ENCODE measurements at regions not wholly inside any gene's neighbourhood (a gene's known extent, or its start where the extent isn't known, plus 50 kb on each side); places are given as distances from the start of the nearest gene placed in this dataset.
A peak's percentile ranks its signal among the peaks of the same experiment; 100 is the strongest.

DNA sequence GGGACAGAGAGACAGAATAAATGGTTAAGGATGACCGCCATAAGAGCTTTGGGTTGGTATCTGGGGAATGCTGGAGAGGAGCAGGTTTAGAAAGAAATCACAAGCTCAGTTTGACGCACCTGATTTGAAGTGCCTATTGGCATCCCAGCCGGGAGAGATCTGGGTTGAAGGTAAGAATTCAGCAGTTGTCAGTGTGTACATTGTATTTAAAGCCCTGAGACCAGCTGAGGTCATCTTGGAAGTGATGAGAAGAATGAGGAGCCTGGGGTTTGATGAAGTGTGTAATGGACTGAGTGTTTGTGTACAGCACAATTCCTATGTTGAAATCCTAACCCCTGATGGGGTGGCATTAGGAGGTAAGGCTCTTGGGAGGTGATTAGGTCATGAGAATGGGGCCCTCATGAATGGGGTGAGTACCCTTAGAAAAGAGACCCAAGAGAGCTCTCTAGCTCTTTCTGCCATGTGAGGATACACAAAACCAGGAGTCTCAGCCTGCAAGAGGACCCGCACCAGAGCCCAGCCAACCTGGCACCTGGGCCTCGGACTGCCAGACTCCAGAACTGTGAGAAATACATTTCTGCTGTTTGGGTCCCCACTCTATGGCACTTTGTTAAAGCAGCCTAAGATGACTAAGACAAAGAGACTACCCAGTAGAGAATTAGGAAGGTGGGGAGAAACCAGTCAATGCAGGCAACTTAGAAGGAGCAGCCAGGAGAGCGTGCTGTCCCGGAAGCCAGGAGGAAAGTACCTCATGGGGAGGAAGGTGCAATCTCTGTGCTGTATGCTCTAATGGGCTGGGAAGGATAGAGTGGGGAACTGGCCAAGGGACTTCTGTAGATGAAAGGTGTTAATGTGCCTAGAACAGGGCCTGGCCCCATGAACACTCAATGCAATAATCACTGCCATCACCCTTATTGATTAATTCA, 133.7 kb upstream of the SLC24A3 start:
- peak; percentile 39 for DNase-seq

DNA sequence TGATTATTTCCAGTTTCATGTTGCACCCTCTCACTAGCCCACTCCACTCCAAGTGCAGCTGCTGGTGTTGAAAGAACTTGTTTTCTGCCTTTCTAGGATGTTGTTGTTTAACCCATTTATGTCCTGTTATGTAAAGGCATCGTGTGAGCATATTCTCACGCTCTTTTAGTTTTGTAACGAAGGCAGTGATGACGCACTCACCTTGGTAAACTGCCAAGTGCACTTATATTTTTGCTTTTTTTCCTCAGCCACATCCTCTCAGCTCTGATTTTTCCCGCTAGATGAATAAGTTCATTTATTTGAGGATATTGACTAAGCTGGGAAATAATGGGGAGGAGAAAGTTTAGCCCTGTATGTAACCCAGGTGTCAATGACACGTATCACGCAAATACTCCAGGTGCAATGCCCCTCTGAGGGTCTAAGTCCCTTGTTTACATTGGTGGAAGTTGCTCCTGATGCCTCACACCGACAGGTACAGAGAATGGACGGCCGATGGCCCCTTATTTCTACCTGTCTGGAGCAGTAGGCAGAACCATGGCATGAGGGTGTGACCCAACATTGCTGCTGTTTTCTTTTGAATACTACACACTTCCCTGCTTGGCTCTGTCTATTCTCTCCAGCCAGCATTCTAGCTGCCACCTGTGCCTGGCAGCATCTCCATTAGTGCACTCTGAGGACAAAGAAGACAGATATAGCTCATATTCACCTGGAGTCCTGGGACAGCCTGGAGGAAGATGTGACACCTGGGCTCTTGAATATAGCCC, 132.7 kb upstream of the SLC24A3 start:
- DNase-seq: peak; percentile 69

DNA sequence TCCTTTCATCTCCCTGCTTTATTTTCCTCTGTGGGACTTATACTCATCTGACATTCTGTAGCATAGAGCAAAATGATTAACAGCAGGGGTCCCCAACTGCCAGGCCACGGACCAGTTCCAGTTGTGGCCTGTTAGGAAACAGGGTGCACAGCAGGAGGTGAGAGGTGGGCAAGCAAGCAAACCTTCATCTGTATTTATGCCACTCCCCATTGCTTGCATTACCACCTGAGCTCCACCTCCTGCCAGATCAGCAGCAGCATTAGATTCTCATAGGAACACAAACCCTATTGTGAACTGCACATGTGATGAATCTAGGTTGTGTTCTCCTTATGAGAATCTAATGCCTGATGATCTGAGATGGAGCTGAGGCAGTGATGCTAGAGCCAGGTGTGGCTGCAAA, 130.5 kb upstream of the SLC24A3 start:
- DNase-seq: no peak

DNA sequence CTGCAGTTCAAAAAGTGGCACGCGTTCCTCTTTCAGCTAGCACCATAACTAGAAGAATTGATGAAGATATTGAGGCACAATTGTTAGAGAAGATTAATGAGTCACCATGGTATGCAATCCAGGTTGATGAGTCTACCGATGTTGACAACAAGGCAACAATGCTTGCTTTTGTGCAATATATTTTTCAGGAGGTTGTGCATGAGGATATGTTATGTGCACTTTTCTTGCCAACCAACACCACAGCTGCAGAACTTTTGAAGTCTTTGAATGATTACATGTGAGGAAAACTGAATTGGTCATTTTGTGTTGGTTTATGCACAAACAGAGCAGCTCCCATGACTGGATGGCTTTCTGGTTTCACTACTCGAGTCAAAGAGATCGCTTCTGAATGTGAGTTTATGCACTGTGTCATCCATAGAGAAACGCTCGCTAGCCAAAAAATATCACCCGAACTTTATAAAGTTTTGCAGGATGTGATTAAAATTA, 129.3 kb upstream of the SLC24A3 start:
- no peak for DNase-seq

DNA sequence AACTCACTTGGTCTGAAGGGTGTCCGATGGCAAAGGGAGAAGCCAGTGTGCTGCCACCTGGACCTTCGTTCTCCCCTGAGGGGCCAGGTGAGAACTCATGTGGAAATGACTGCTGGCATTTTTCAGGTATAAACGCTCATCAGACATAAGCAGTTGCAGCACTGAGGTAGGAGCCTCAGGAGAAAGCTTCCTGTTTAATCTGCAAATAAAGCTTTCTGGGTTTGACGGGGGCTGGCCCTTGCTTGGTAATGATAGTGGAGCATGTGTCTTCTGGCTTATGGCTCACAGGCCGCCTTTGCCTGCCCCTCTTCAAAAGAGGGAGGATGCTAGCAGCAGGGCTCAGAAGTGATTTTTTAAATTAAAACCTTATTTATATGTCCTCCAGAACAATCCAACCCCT, 122.1 kb upstream of the SLC24A3 start:
- no peak for DNase-seq

DNA sequence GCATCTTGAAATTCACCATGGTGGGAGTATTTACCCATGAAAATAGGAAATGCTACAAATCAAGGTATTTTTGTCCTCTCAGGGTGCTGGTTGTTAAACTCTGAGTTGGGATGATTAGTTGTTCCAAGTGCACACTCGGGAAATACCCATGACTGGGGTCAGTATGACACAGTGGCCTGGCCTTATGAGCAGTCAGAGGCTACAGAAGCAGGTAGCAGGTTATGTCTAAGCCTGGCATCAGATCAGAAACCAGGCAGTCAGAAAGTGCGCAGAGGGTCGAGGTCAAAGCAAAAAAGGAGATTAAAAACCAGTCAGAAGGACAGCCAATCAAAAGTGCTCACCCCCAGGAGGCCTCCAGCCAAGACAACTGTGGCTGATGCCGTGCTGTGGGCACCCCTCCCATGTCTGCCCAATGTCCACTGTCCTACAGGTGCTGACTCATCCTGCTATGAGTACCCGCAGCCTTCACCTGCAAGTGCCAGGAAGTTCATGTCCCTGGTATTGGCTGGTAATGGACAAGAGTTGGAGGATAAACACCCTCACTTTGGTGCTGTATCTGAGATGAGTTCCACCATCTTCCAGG, 117.4 kb upstream of the SLC24A3 start:
- peak; percentile 86 for DNase-seq

DNA sequence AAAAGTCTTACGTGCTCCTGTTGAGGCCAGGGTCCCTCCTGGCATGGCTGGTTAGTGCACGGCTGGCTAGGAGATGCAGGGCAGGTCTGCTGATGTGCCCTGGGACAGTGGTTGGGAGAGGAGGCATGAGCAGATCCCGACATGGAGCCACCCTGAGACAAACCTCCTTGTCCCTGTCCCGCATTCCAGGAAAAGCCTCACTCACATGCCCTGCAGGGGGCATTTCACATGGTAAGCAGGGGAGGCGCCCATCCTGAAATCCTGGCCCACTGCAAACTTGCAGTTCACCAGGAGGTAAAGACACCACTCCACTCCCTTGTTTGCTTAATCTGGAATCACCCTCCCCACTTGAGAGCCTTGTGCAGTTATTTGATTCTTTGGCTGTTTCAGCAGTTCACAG, 116.7 kb upstream of the SLC24A3 start:
- DNase-seq: peak; percentile 69

DNA sequence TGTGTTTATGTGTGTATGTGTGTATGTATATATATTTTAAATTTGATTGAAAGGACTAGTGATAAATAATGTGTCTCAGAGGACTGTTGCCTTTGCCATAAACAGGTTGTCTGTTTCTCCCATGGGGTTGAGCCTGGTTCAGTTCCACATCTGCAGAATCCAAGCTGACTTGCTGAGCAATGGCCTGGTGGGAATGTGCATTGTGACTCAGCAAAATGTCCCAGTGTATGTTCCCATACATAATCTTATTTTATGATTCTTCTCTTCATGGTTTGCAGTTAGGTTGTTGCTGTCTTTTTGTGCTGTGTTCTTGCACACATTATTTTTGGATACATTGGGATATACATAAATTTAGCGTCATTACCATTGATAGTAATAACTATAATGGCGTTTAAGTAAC, 115.6 kb upstream of the SLC24A3 start:
- DNase-seq: peak; percentile 44

DNA sequence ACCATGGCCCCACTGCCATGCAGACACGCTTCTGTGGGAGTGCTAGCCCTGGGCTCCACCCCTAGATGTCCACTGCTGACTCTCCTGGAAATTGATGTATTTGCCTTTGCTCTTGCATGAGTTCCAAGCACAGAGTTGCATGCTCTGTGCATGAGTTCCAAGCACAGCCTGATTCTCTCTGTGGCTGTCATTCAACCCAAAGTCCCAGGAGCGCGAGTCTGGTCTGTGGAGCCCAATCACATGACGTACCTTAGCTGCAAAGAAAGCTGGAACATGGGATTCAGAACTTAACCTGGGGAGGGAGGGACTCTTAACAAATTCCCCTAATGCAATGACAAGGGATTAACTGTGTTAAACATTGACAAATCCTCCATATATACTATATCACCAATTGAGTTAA, 114.3 kb upstream of the SLC24A3 start:
- no peak for DNase-seq

DNA sequence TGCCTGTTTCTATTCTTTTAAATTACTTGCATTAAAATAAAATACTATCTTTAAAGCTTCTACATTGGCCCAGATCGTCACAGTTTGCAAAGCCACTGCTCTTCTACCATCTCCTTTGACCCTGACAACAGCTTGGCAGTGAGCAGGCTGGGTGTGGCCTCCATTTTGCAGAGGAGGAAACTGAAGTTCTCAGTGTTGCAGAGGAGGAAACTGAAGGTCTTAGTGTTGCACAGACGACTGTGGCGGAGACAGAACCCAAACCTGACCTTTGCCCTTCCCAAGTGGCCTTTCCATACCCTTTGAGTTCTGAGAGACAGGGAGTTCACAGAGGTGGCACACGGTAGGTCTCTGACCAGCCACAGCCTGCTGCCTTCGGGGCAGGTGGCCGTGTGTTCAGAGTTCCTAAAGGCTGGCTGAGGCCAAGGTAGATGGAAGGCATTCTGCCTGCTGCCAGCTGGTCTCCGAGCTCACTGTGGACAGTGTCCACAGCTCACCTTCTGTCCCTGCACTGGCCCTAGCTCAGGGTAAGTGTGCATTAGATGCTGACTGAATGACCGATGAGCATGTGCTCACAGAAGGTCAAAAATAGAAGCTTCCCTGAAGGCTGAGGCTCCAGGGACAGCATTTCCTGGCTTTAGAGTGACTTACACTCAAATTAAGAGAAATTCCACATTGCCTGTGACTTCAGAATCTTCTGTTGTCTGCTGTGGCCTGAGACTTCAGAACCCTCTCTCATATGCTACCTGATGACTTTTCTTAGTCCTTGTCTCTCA, 113.5 kb upstream of the SLC24A3 start:
- no peak for DNase-seq

DNA sequence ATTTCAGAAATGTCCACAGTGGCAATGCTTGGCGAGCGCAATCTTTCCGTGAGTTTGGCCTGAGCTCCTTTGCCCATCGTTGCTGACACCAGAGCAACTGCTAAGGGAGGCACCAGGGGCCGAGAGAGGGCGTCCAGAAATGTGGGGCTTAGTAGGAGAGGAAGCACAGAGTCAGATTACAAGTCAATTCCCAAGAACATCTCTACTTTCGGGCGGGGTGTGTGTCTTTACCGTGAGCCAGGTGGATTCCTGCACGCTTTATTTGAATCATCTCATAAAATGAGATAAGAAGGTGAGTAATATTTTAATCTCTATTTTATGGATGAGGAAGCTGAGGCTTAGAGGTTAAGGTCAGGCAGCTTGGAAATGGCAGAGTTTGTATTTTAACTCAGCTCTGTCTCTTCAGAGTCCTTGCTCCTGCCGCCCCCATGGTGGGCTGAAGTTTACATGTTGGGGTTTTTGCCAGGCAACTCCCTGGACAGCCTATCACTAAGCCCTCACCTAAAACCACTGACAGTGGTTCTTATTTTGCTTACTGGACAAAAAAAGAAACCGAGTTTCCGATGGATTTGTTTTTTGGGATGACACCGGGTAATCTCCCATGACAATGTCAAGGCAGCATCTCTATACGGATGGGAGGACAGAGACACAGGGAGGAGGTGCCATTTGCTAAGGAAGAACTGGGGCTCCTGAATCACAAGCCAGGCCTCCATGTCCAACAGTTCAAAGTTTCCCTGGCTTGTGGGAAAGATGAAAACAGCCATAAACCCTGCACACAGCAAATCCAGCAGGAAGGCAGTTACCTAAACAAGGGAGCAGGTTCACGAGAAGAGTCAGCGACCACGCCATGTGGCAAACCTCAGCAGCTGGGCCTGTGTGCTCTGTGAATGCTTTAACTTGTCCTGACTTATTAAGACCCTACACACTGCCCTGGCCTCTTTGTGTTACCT, 112.6 kb upstream of the SLC24A3 start:
- no peak for DNase-seq

DNA sequence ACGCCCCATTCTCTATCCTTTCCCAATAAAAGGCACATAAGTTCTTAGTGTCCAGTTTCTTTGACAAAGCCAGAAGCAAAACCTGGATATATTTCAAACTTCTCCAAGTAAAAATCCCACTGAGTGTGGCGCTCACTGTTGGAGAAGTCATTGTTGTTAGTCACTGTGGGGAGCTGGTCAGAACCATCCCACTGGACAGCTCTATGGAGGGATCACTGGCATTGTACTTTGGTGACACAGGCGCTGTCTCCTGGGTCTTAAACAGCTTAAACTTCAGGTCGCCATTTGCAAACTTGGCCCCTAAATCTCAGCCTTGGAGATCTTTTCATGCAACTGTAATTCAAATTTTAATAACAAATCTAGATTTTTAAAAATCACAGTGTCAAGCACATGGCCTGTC, 111.5 kb upstream of the SLC24A3 start:
- no peak for DNase-seq

DNA sequence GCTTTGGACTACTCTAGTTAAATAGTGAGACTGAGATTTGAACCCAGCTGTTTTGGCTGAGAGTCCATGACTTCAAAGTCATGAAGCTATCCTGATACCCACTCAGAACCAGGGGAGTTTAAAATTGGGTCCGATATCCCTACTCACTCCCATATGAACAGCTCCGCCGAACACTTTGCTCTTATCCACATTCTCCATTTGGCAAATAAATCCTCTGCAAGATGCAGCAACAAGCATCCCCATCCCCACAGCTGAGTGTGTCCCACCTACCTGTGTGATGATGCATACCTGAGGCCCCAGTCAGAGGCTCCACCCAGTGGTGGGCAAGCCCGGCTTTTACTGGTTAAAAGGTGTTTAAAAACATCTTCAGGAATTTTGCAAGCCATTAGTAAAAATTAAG, 108.3 kb upstream of the SLC24A3 start:
- DNase-seq: no peak

DNA sequence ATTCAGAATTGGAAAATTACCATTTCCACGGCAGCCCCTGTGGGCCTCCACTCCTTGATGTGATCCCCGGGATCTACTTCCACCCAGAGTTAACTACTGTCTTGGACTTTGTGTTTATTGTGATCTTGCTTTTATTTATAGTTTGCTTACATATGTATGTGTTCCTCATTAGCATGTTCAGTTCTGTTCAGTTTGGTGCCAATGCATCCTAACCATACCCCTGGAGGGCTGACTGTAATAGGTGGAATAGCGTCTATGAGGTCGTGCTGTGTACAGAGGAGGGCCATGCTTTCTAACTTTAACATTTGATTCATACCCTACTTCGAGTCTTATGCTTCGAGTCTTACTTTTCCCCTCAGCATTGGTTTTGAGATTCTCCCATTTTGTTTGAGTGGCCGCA, 104.3 kb upstream of the SLC24A3 start:
- no peak for DNase-seq

DNA sequence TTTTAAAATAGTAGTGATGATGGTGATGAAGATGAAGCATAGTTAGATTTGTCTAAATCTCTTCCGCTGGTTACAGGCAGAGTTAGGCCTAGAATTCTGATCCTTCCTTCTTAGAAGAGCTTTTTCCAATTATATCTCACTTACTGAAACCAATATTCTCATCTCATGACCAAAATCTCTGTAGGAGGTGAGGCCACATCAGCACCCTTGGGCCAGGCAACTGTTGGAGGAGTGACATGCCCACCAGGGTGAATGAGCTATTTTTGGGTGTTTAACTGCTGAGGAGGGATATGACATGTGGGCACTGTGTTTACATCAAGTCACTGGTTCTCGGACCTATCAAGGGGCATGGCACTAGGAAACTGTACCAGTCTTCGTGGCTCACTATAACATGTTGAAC, 102.2 kb upstream of the SLC24A3 start:
- no peak for DNase-seq

DNA sequence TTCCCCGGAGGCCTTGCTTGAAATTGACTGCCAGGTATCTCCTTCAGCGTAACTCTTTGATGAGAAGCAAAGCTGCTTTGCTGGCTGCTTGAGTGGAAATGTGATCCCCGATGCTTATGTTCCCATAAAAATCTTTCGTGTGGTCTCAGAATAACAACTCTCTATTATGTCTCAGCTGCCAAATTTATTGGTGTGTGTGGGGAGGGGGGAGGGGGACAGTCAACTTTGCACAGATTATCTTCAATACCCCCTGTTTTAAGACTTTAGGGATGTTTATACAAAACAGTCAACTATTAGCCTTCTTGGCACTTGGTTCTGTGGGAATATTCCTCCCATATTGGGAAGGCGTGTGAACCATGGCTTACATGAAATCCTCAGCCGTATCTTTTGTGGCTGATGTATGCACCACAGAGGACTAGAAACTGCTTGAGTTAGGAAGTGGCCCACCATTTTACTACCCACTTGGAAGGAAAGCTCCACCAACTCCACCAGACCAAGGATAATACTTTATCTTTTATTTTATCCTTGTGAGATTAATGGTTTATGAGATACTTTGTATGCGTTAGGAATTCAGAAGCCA, 101.5 kb upstream of the SLC24A3 start:
- DNase-seq: no peak

DNA sequence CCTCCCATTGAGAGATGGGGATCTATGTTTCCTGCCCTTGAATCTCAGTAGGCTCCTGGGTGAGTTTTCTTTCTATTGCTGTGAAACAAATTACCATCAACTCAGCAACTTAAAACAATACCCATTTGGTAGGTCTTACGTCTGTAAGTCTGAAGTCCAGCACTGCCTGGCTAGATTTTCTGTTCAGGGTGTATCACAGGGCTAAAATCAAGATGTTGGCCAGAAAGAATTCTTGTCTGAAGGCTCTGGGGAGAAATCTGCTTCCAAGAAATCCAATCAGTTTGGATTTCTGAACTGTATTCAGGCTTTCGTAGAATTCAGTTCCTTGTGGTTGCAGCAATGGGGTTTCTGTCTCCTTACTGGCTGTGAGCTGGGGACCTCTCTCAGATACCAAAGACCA, 99.6 kb upstream of the SLC24A3 start:
- DNase-seq: no peak

DNA sequence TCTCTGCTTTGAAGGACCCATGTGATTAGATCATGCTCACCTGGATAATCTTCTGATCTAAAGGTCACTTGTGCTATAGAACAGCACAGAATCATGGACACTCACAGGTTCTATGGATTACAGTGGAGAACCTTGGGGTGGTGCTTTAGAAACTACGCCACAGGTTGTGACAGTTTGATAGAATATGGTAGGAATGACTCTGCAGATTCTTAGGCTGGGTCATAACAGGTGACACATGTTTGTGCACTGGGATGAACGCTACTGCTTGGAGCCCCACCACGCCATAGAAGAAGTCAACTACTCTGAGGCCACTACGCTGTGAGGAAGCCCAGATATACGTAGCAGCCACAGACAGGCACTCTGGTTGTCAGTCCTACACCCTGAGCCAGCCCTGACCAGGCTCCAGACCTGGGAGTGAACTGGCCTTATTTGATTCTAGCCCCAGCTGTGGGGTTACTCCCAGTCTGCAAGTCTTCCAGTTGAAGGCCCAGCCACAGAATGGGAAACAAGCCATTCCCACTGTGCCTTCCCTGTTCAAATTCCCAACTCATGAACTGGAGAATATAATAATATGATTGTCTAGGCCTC, 99.0 kb upstream of the SLC24A3 start:
- no peak for DNase-seq

DNA sequence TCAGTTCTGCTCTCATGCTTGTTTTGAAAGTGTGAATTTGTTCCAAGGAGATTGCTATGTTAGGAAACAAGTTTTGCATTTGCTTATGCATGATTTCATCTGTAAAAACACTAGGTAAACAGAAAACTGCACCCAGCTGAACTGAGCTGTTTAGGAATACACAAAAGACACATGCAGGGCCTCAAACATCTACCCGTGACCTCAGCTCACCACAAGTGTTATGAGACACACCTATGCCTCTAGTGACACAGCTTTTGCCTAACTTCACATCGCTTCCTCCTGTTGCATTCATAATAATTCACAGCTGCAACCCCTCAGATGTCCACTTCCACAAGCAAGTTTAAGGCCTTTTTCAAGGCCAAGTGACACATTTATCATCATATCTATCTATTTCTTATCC, 98.0 kb upstream of the SLC24A3 start:
- DNase-seq: peak; percentile 62

DNA sequence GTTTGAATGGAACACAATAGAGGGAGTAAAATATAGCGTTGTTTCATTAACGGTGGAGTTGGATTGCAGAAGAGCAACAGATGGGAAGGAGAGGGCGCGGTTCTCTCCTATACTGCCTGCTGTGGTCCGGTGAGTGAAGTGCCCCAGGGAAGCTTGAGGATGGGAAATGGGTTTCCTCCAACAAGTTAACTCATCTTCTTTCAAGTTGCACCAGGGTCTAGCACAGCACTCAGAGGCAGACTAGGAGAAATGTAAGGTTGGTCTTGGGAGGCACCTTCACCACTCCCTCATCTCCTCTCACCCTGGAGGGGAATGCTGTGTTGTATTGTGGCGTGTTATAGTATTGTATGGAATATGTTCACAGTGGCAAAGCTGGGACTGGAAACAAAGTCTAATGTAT, 96.9 kb upstream of the SLC24A3 start:
- DNase-seq: no peak

DNA sequence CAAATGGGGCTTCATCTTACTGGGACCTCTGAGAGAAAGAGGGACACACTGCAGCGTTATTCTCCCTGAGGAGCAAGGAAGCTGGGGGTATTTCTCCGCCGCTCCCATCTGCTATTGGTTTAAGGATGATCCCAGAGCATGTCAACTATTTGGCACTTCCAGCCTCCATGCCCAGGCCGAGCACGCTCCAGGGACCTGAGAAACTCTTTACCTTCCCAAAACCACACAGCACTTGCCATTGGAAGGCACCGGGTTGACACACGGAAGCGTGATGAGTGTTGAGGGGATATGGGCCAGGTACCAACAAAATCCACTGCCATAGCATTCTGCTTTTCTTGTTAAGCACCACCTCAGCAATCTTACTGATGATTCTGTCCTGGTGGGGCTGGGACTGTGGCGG, 92.4 kb upstream of the SLC24A3 start:
- no peak for DNase-seq
